ENCODE measurements at regions not wholly inside any gene's neighbourhood (a gene's known extent, or its start where the extent isn't known, plus 50 kb on each side); places are given as distances from the start of the nearest gene placed in this dataset.

DNA sequence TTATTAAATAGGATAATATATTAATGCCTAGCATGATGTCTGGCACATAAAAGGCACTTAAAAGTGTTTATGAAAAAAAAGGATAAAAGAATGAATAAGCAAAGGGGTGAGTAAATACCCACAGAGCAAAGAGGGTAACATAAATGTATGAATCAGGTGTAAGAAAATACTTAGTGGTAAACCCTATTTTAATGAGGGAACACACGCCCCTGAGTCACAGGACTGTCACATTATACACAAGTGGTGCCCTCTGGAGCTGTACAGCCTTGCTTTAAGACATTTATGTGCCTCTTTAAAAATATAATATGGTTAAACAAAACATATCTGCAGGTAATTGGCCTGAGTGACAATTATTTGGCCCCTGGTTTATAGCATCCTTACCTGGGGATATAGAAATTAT lies 78.1 kb upstream of the PTBP2 start:
- no peak for DNase-seq
- Histone ChIP-seq H3K27me3 (no peaks in the 10 kb centered on the region), H3K9me3 (no peaks in the 10 kb centered on the region), H3K4me3 (no peak overlapping the region), H3K36me3 (no peaks in the 10 kb centered on the region), H3K27ac (no peak overlapping the region), H3K4me1 (no peaks in the 10 kb centered on the region)
- TF ChIP-seq POLR2AphosphoS5 (IDR thresholded peaks at IDR 0.05) (no peak), EP300 (IDR thresholded peaks at IDR 0.05; ENCODE audit: low read depth) (no peak), POLR2A (IDR thresholded peaks at IDR 0.05) (no peak)
- TF ChIP-seq, protein P1, sequence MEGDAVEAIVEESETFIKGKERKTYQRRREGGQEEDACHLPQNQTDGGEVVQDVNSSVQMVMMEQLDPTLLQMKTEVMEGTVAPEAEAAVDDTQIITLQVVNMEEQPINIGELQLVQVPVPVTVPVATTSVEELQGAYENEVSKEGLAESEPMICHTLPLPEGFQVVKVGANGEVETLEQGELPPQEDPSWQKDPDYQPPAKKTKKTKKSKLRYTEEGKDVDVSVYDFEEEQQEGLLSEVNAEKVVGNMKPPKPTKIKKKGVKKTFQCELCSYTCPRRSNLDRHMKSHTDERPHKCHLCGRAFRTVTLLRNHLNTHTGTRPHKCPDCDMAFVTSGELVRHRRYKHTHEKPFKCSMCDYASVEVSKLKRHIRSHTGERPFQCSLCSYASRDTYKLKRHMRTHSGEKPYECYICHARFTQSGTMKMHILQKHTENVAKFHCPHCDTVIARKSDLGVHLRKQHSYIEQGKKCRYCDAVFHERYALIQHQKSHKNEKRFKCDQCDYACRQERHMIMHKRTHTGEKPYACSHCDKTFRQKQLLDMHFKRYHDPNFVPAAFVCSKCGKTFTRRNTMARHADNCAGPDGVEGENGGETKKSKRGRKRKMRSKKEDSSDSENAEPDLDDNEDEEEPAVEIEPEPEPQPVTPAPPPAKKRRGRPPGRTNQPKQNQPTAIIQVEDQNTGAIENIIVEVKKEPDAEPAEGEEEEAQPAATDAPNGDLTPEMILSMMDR (IDR thresholded peaks at IDR 0.05): no peak
- WGBS, 2 donors (ENCODE audit: low coverage in 1 of 2): 37 to 43% methylated on average over 1 of the region's 1 CpG
- intact Hi-C loops (cut with DNase I; ENCODE audit: low total_unique reads): no loop called here
- in situ Hi-C loops (cut with MboI; ENCODE audit: low pct_ligation_motif_present in 1 of 4, low pct_unique_long_range_greater_than_20kb in 1 of 4, low sequenced_read_pairs in 3 of 4): no loop called here

DNA sequence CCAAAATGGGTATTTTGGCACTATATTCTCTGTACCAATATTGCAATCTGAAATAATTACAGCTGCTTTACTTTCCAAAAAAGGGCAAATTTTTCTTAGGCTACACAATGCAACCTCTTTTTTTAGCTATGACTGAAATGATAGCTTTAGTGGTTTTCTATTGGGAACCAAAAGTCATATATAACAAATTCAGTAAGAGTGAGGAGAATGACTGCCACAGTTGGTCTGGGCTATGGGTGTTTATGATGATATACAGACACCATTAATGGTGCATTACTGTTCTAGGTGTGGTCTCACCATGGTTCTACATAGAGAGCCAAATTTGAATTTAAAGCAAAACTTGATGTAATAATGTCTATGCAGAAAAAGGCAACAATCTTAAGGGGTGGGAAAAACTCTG lies 72.3 kb upstream of the PTBP2 start:
- H3K27ac ChIP-seq: no peak overlapping the region
- H3K36me3 ChIP-seq: no peaks in the 10 kb centered on the region
- H3K4me1 ChIP-seq: no peaks in the 10 kb centered on the region
- no peaks in the 10 kb centered on the region for H3K9me3 ChIP-seq
- in situ Hi-C loops (cut with MboI; ENCODE audit: low pct_ligation_motif_present in 1 of 4, low pct_unique_long_range_greater_than_20kb in 1 of 4, low sequenced_read_pairs in 3 of 4) (no loop called here), intact Hi-C loops (cut with DNase I; ENCODE audit: low total_unique reads) (no loop called here)
- no peak for TF ChIP-seq EP300 (IDR thresholded peaks at IDR 0.05; ENCODE audit: low read depth)
- no peak for TF ChIP-seq POLR2A (IDR thresholded peaks at IDR 0.05)
- no peak for TF ChIP-seq POLR2AphosphoS5 (IDR thresholded peaks at IDR 0.05)
- TF ChIP-seq, protein P1 (IDR thresholded peaks at IDR 0.05): no peak
- H3K4me3 ChIP-seq: no peak overlapping the region
- H3K27me3 ChIP-seq: no peaks in the 10 kb centered on the region
- no peak for DNase-seq

DNA sequence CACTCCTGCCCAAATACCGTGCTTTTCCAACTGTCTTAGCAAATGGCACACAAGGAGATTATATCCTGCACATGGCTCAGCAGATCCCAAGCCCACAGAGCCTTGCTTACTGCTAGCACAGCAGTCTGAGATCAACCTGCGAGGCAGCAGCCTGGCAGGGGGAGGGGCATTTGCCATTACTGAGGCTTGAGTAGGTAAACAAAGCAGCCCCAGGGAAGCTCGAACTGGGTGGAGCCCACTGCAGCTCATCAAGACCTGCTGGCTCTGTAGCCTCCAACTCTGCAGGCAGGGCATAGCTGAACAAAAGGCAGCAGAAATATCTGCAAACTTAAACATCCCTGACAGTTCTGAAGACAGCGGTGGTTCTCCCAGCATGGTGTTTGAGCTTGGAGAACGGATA lies 70.1 kb upstream of the PTBP2 start:
- no peaks in the 10 kb centered on the region for H3K27me3 ChIP-seq
- WGBS, 2 donors (ENCODE audit: low coverage in 1 of 2): 81% methylated on average over 5 of the region's 5 CpGs; no CpG with 5 or more reads in 1 of the 2 donors
- intact Hi-C loops (cut with DNase I; ENCODE audit: low total_unique reads) (no loop called here), in situ Hi-C loops (cut with MboI; ENCODE audit: low pct_ligation_motif_present in 1 of 4, low pct_unique_long_range_greater_than_20kb in 1 of 4, low sequenced_read_pairs in 3 of 4) (no loop called here)
- TF ChIP-seq POLR2A (IDR thresholded peaks at IDR 0.05) (no peak), POLR2AphosphoS5 (IDR thresholded peaks at IDR 0.05) (no peak), EP300 (IDR thresholded peaks at IDR 0.05; ENCODE audit: low read depth) (no peak)
- TF ChIP-seq, protein P1 (IDR thresholded peaks at IDR 0.05): no peak
- H3K4me1 ChIP-seq: no peaks in the 10 kb centered on the region
- H3K27ac ChIP-seq: no peak overlapping the region
- DNase-seq: no peak
- H3K9me3 ChIP-seq: no peaks in the 10 kb centered on the region
- no peak overlapping the region for H3K4me3 ChIP-seq
- H3K36me3 ChIP-seq: no peaks in the 10 kb centered on the region

DNA sequence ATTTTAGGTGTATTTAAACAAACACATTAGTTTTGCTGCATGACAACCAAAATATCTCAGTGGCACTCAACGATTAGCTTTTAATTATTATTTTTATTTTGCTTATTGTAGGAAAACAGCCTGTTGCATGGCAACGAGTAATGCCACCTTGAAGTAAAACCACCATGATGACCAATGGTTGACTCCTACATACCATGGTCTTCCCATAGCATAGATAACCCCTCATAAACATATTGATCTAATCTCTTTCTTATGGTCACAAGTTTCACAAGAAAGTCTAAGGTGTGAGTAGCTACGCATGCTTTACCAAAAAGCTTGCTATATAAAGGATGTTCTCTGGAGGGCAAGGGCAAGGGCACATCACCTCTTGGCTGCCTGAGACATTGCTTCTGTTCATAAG lies 61.5 kb upstream of the PTBP2 start:
- intact Hi-C loops (cut with DNase I; ENCODE audit: low total_unique reads) (no loop called here), in situ Hi-C loops (cut with MboI; ENCODE audit: low pct_ligation_motif_present in 1 of 4, low pct_unique_long_range_greater_than_20kb in 1 of 4, low sequenced_read_pairs in 3 of 4) (no loop called here)
- Histone ChIP-seq H3K36me3 (no peaks in the 10 kb centered on the region), H3K9me3 (peaks cover 0 to 3% of the 10 kb centered on the region in 2 donors), H3K27ac (no peak overlapping the region), H3K27me3 (no peaks in the 10 kb centered on the region), H3K4me1 (no peaks in the 10 kb centered on the region), H3K4me3 (no peak overlapping the region)
- TF ChIP-seq, protein P1 (IDR thresholded peaks at IDR 0.05): no peak
- no peak for TF ChIP-seq POLR2AphosphoS5 (IDR thresholded peaks at IDR 0.05)
- no peak for TF ChIP-seq POLR2A (IDR thresholded peaks at IDR 0.05)
- TF ChIP-seq EP300 (IDR thresholded peaks at IDR 0.05; ENCODE audit: low read depth): no peak
- 74 to 76% methylated on average over 3 of the region's 3 CpGs for WGBS, 2 donors (ENCODE audit: low coverage in 1 of 2)
- no peak for DNase-seq
